Spleen (tissue), 11 donors: ENCODE measurements at regions not wholly inside any gene's neighbourhood (a gene's known extent, or its start where the extent isn't known, plus 50 kb on each side); places are given as distances from the start of the nearest gene placed in this dataset.

ENCODE experiments used
- DNase-seq: peaks from one replicate; pipeline ENCODE4 v3.0.0-alpha.2; 2020
- H3K27ac ChIP-seq, 8 donors: fragments of 200-600 bp; sonication (generic) in 7 of 8; 1 replicate in 4 of 8; 2 replicates in 4 of 8; pipeline versions ENCODE4 v1.5.0 to v1.8.0; 2016 to 2021; ENCODE audit warnings: inconsistent platforms in 4 of 8, mild to moderate bottlenecking in 4 of 8, moderate library complexity in 1 of 8
- H3K27me3 ChIP-seq, 7 donors: fragments of 200-600 bp; sonication (generic) in 6 of 7; replicated peaks in 1 of 7; 1 replicate in 4 of 7; 2 replicates in 3 of 7; pipeline versions ENCODE4 v1.5.0 to v1.8.0; 2016 to 2021; ENCODE audit warnings: inconsistent platforms in 3 of 7, mild to moderate bottlenecking in 1 of 7
- H3K36me3 ChIP-seq, 6 donors: fragments of 200-600 bp; sonication (generic) in 5 of 6; 1 replicate in 4 of 6; 2 replicates in 2 of 6; pipeline versions ENCODE4 v1.5.0 to v1.8.0; 2016 to 2021; ENCODE audit warnings: inconsistent platforms in 2 of 6
- H3K4me1 ChIP-seq, 6 donors: fragments of 200-600 bp; sonication (generic) in 5 of 6; 1 replicate in 3 of 6; 2 replicates in 3 of 6; pipeline versions ENCODE4 v1.5.0 to v1.8.0; 2016 to 2021; ENCODE audit warnings: inconsistent platforms in 3 of 6
- H3K4me3 ChIP-seq, 8 donors: fragments of 200-600 bp; sonication (generic) in 7 of 8; 1 replicate in 4 of 8; 2 replicates in 4 of 8; pipeline versions ENCODE4 v1.5.0 to v1.8.0; 2016 to 2021; ENCODE audit warnings: inconsistent platforms in 4 of 8, mild to moderate bottlenecking in 4 of 8, moderate library complexity in 2 of 8
- H3K9me3 ChIP-seq, 8 donors: fragments of 200-600 bp; sonication (generic) in 7 of 8; 1 replicate in 4 of 8; 2 replicates in 4 of 8; pipeline versions ENCODE4 v1.5.0 to v1.8.0; 2016 to 2021; ENCODE audit warnings: inconsistent platforms in 4 of 8
- CTCF ChIP-seq, 11 experiments: fragments of 200-600 bp in 7 of 11; fragments of 450-650 bp in 4 of 11; sonication (generic) in 4 of 11; IDR thresholded peaks in 8 of 11; conservative IDR thresholded peaks in 3 of 11; 1 replicate in 7 of 11; 2 replicates in 4 of 11; pipeline versions ENCODE4 v1.4.0 to v1.8.0; 2016 to 2021; ENCODE audit warnings: antibody characterized with exemption in 11 of 11, inconsistent platforms in 4 of 11, mild to moderate bottlenecking in 1 of 11
- POLR2A ChIP-seq, 3 donors: fragments of 450-650 bp; IDR thresholded peaks; one replicate each; pipeline ENCODE4 v1.5.1; 2017; ENCODE audit warnings: antibody characterized with exemption in 3 of 3, mild to moderate bottlenecking in 1 of 3
- POLR2AphosphoS5 ChIP-seq, 3 donors: sonication (generic); formaldehyde crosslinking; IDR thresholded peaks; one replicate each; pipeline ENCODE4 v1.5.1; 2017; ENCODE audit warnings: antibody characterized with exemption in 3 of 3
- WGBS, 5 donors: extraction: QIAGEN DNeasy Blood & Tissue Kit in 3 of 5; methylation state at CpG; one replicate each; pipeline versions ENCODE4 v1.1.5 to v1.1.7; 2013 to 2018; 5-methylcytosine and 5-hydroxymethylcytosine counted together
- intact Hi-C: fragments of 100-400 bp; cut with DNase I; formaldehyde crosslinking; loops from one replicate; pipeline ENCODE4 v1.15.0; 2023; ENCODE audit warnings: low total_unique reads
- donor health status: healthy with polysubstance abuse.
- donor health status: DM: no; HTN: no; CAD: no; lungs with moderate emphysema.
- donor health status: DM: no; HTN: no; CAD: no.
- donor health status: Bipolar disorder and iron deficiency.
- donor health status: healthy.
- donor health status: DM: no; HTN: no; CAD: no.
- donor health status: DM: yes; HTN: yes; CAD: no.

DNA sequence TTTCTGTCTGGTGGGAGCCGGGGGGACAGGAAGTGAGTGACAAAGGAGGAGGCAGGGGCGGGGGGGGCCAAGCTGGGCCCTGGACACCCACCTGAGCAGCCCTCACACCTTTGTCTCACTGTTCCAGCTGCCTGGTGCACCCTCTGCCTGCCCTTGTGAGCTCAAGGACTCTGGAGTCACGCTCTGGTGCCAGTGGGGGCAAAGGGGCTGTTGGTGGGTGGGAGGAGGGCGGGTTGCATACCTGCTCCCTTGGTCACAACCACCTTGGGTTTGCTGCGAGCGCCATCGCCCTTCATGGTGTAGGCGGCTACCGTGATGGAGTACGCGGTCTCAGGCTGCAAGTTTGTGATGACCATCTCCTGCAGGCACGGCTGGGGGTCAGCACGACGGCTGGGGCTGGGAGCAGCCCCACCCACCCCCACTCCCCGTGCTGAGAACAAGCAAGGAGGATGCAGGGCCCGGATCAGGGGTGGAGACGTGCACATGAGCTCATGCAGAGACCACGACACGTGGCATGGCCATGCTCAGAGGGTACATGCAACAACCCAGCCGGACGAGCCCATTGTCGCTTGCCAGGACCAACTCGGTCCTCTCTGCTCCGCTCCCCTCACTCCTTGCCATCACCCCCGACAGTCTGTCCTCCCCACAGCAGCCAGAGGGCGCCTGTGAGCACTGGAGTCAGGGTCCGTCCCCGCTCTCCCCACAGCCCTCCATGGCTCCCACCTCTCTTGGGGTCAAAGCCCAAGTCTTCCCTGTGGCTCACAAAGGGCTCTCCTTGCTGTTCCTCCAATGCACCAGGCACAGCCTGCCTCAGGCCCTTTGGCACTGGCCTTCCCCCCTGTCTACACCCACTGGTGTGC lies 114.9 kb downstream of the PTPRS start:
- WGBS, 5 donors: 77 to 83% (median 80%) methylated on average over 12 to 28 of the region's 28 CpGs
- H3K36me3 ChIP-seq: peaks cover 0 to 30% (median under 1%) of the 10 kb centered on the region in 6 donors
- H3K27ac ChIP-seq: no peak overlapping the region
- peaks cover 0 to 13% (median 4%) of the 10 kb centered on the region in 6 donors for H3K4me1 ChIP-seq
- H3K9me3 ChIP-seq: no peaks in the 10 kb centered on the region
- H3K27me3 ChIP-seq: peaks cover 0 to 28% (median 0%) of the 10 kb centered on the region in 7 donors
- no peak overlapping the region for H3K4me3 ChIP-seq
- DNase-seq: no peak
- intact Hi-C loops: no loop called here
- TF ChIP-seq CTCF (IDR thresholded peaks at IDR 0.05 in 8 of 11, conservative IDR thresholded peaks at IDR 0.05 in 3 of 11) (peak in 5 of 11 experiments; percentile 18 to 47 (median 30)), POLR2AphosphoS5 (IDR thresholded peaks at IDR 0.05) (no peak)

DNA sequence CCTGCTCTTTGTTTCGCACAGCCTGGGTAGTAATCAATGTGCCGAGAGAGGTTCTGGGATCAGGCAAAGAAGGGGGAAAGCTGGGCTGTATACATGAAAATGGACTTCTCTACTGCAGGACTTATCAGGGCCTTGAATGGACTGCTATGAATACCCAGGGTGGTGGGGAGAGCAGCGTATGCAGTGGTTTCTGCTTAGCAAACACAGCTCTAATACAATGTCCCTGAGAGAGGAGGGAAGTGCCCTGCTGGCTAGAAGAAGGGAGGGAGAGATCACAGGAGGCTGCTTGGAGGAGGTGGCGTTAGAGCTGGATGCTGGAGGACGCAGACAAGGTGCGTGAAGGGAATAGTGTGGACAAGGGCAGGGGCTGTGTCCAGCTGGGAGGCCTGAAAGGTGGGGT lies 116.1 kb downstream of the PTPRS start:
- TF ChIP-seq POLR2A (IDR thresholded peaks at IDR 0.05) (no peak), POLR2AphosphoS5 (IDR thresholded peaks at IDR 0.05) (no peak), CTCF (IDR thresholded peaks at IDR 0.05 in 8 of 11, conservative IDR thresholded peaks at IDR 0.05 in 3 of 11) (no peak)
- Histone ChIP-seq H3K36me3 (peaks cover 0 to 42% (median 3%) of the 10 kb centered on the region in 6 donors), H3K27ac (no peak overlapping the region), H3K27me3 (peaks cover 0 to 19% (median 0%) of the 10 kb centered on the region in 7 donors), H3K4me1 (peaks cover 0 to 8% (median 3%) of the 10 kb centered on the region in 6 donors), H3K9me3 (no peaks in the 10 kb centered on the region), H3K4me3 (no peak overlapping the region)
- 87 to 97% (median 92%) methylated on average over 6 of the region's 6 CpGs for WGBS, 5 donors
- intact Hi-C loops: no loop called here
- DNase-seq: no peak

DNA sequence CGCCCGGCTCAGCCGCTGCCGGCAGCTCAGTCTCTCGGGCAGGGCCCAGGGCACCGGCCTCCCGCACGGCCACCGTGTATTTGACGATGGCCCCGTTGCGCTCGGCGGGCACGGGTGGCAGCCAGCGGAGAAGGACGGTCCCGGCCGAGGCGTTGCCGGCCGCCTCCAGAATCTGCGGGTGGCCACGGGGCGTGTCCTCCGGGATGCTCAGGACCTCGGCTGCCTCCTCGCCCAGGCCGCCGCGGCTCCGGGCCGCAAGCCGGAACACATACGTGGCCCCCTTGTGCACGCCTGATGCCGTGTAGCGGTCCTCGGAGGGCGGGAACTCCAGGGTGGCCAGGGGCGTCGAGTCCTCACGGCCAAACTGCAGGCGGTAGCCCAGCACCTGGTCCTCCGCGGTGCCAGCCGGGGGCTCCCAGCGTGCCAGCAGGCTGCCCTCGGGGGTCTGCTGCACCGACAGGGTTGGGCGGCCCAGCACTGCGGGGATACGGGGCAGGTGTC lies 117.7 kb downstream of the PTPRS start:
- WGBS, 5 donors: 95 to 97% (median 96%) methylated on average over 37 to 53 of the region's 53 CpGs
- no peak overlapping the region for H3K27ac ChIP-seq
- intact Hi-C loops: no loop called here
- H3K27me3 ChIP-seq: peaks cover 0 to 6% (median 0%) of the 10 kb centered on the region in 7 donors
- no peaks in the 10 kb centered on the region for H3K9me3 ChIP-seq
- H3K4me1 ChIP-seq: no peaks in the 10 kb centered on the region
- H3K36me3 ChIP-seq: peaks cover 0 to 57% (median 3%) of the 10 kb centered on the region in 6 donors
- no peak for TF ChIP-seq CTCF (IDR thresholded peaks at IDR 0.05 in 8 of 11, conservative IDR thresholded peaks at IDR 0.05 in 3 of 11)
- no peak for TF ChIP-seq POLR2AphosphoS5 (IDR thresholded peaks at IDR 0.05)
- no peak for TF ChIP-seq POLR2A (IDR thresholded peaks at IDR 0.05)
- DNase-seq: no peak
- H3K4me3 ChIP-seq: no peak overlapping the region

- 90 to 96% (median 94%) methylated on average over 16 to 22 of the region's 22 CpGs for WGBS, 5 donors
- H3K27ac ChIP-seq: no peak overlapping the region
- H3K27me3 ChIP-seq: peaks cover 0 to 6% (median 0%) of the 10 kb centered on the region in 7 donors
- DNase-seq: no peak
- intact Hi-C loops: no loop called here
- no peak overlapping the region for H3K4me3 ChIP-seq
- H3K4me1 ChIP-seq: no peaks in the 10 kb centered on the region
- no peaks in the 10 kb centered on the region for H3K9me3 ChIP-seq
- peaks cover 0 to 57% (median 3%) of the 10 kb centered on the region in 6 donors for H3K36me3 ChIP-seq
- no peak for TF ChIP-seq CTCF (IDR thresholded peaks at IDR 0.05 in 8 of 11, conservative IDR thresholded peaks at IDR 0.05 in 3 of 11)
- TF ChIP-seq POLR2A (IDR thresholded peaks at IDR 0.05): no peak
- no peak for TF ChIP-seq POLR2AphosphoS5 (IDR thresholded peaks at IDR 0.05)
Observed at GRCh38 chr19:5222178-5222577, 118.4 kb downstream of the PTPRS start.
